IMR-90 (cell line): ENCODE measurements at regions not wholly inside any gene's neighbourhood (a gene's known extent, or its start where the extent isn't known, plus 50 kb on each side); places are given as distances from the start of the nearest gene placed in this dataset.

ENCODE experiments used
- ATAC-seq: fragments of 200-7000 bp; cut with Tn5 transposase; 2 replicates; pipeline ENCODE4 v1.9.1; 2020; ENCODE audit warnings: low read depth, mild to moderate bottlenecking, moderate library complexity
- BruUV-seq: library from RNA; stranded (reverse); fragments of 400-500 nt; replicated peaks from 2 replicates; lab custom pipeline; 2021; lab: Mats Ljungman, UMichigan
- CTCF ChIA-PET: fragments of 300-600 bp; formaldehyde crosslinking; extraction: SDS; loops from one replicate; lab custom pipeline; 2021; ENCODE audit warnings: antibody characterized with exemption; lab: Yijun Ruan, JAX
- POLR2A ChIA-PET: fragments of 300-600 bp; sonication (Branson Sonifier 250); formaldehyde crosslinking; loops from one replicate; lab custom pipeline; 2022; ENCODE audit warnings: antibody characterized with exemption; ENCODE audit not compliant: unreplicated experiment; lab: Charles Lee
- DNase-seq: peaks from one replicate; pipeline ENCODE4 v3.0.0; 2013
- H2AFZ ChIP-seq: replicated peaks from 2 replicates; pipeline ENCODE3; 2013; ENCODE audit warnings: low read length, mild to moderate bottlenecking; ENCODE audit not compliant: poor library complexity
- H2AK5ac ChIP-seq: 2 replicates; pipeline ENCODE4 v1.6.1; 2013; ENCODE audit warnings: low read depth, low read length, inconsistent platforms
- H2AK9ac ChIP-seq: replicated peaks from 2 replicates; pipeline ENCODE3; 2013; ENCODE audit warnings: mild to moderate bottlenecking, low read depth, low read length, moderate library complexity; ENCODE audit not compliant: poor library complexity
- H2BK120ac ChIP-seq: 2 replicates; pipeline ENCODE4 v1.6.1; 2013; ENCODE audit warnings: low read depth, low read length, inconsistent platforms
- H2BK15ac ChIP-seq: 3 replicates; pipeline ENCODE4 v1.6.1; 2013; ENCODE audit warnings: low read depth, low read length, inconsistent platforms
- H2BK20ac ChIP-seq: 2 replicates; pipeline ENCODE4 v1.6.1; 2013; ENCODE audit warnings: low read depth, mild to moderate bottlenecking, inconsistent platforms, low read length, moderate library complexity
- H2BK5ac ChIP-seq: 2 replicates; pipeline ENCODE4 v1.6.1; 2013; ENCODE audit warnings: mild to moderate bottlenecking, low read depth, low read length, inconsistent platforms; ENCODE audit not compliant: poor library complexity, severe bottlenecking
- H3K14ac ChIP-seq: replicated peaks from 2 replicates; pipeline ENCODE4 v1.6.1; 2013; ENCODE audit warnings: low read depth, low read length, inconsistent platforms
- H3K18ac ChIP-seq: 2 replicates; pipeline ENCODE4 v1.6.1; 2013; ENCODE audit warnings: low read depth, low read length, control low read depth
- H3K23ac ChIP-seq: 2 replicates; pipeline ENCODE4 v1.6.1; 2013; ENCODE audit warnings: low read depth, low read length, inconsistent platforms
- H3K27ac ChIP-seq: 2 replicates; pipeline ENCODE4 v1.5.1; 2013; ENCODE audit warnings: mild to moderate bottlenecking, control low read depth, low read length; ENCODE audit not compliant: insufficient read depth
- H3K27me3 ChIP-seq: 2 replicates; pipeline ENCODE4 v1.6.1; 2013; ENCODE audit warnings: low read length; ENCODE audit not compliant: control insufficient read depth, insufficient read depth
- H3K36me3 ChIP-seq: 2 replicates; pipeline ENCODE4 v1.6.1; 2013; ENCODE audit warnings: low read length, mixed read lengths; ENCODE audit not compliant: control insufficient read depth, insufficient read depth
- H3K4ac ChIP-seq: 2 replicates; pipeline ENCODE4 v1.6.1; 2013; ENCODE audit warnings: low read depth, low read length, inconsistent platforms
- H3K4me1 ChIP-seq: 2 replicates; pipeline ENCODE4 v1.6.1; 2013; ENCODE audit warnings: low read length, mixed read lengths; ENCODE audit not compliant: control insufficient read depth, insufficient read depth
- H3K4me2 ChIP-seq: 2 replicates; pipeline ENCODE4 v1.6.1; 2013; ENCODE audit warnings: low read depth, mild to moderate bottlenecking, control low read depth, low read length, moderate library complexity
- H3K4me3 ChIP-seq: 2 replicates; pipeline ENCODE4 v1.5.1; 2013; ENCODE audit warnings: low read depth, mild to moderate bottlenecking, control low read depth, low read length, moderate library complexity; ENCODE audit not compliant: insufficient read depth
- H3K56ac ChIP-seq: 2 replicates; pipeline ENCODE4 v1.6.1; 2013; ENCODE audit warnings: low read length, inconsistent platforms; ENCODE audit not compliant: insufficient read depth; ENCODE audit errors: extremely low read depth
- H3K79me1 ChIP-seq, 2 experiments: 2 replicates each; pipeline ENCODE4 v1.6.1; 2013; ENCODE audit warnings: low read length in 2 of 2, inconsistent platforms in 1 of 2, low read depth in 1 of 2
- H3K9ac ChIP-seq: 2 replicates; pipeline ENCODE4 v1.6.1; 2013; ENCODE audit warnings: low read depth, low read length, control low read depth
- H3K9me1 ChIP-seq: 2 replicates; pipeline ENCODE4 v1.6.1; 2013; ENCODE audit warnings: low read length, inconsistent platforms; ENCODE audit not compliant: insufficient read depth
- H3K9me3 ChIP-seq: 2 replicates; pipeline ENCODE4 v1.6.1; 2013; ENCODE audit warnings: low read length; ENCODE audit not compliant: control insufficient read depth, insufficient read depth
- H4K20me1 ChIP-seq: 2 replicates; pipeline ENCODE4 v1.6.1; 2013; ENCODE audit warnings: low read length, inconsistent platforms; ENCODE audit not compliant: insufficient read depth
- H4K5ac ChIP-seq: 2 replicates; pipeline ENCODE4 v1.6.1; 2013; ENCODE audit warnings: mild to moderate bottlenecking, low read depth, low read length, control low read depth
- H4K8ac ChIP-seq, 2 experiments: 2 replicates each; pipeline ENCODE4 v1.6.1; 2013; ENCODE audit warnings: low read depth in 2 of 2, low read length in 2 of 2, control low read depth in 1 of 2, inconsistent platforms in 1 of 2
- H4K91ac ChIP-seq: 2 replicates; pipeline ENCODE4 v1.6.1; 2013; ENCODE audit warnings: low read depth, low read length, inconsistent platforms; ENCODE audit not compliant: insufficient read depth
- BHLHE40 ChIP-seq: fragments of 150-350 bp; IDR thresholded peaks from 2 replicates; pipeline ENCODE4 v1.6.1; 2016; ENCODE audit warnings: mild to moderate bottlenecking, low read depth, low read length
- CEBPB ChIP-seq: IDR thresholded peaks from 2 replicates; pipeline ENCODE4 v1.6.1; 2012; ENCODE audit warnings: low read depth, low read length, improper control_type of control experiment
- MAFK ChIP-seq: IDR thresholded peaks from 2 replicates; pipeline ENCODE4 v1.6.1; 2012; ENCODE audit warnings: low read depth, low read length, improper control_type of control experiment
- RFX5 ChIP-seq: IDR thresholded peaks from 2 replicates; pipeline ENCODE4 v1.8.0; 2012; ENCODE audit warnings: low read depth, mild to moderate bottlenecking, low read length, moderate library complexity
- SMC3 ChIP-seq: fragments of 150-350 bp; IDR thresholded peaks from 2 replicates; pipeline ENCODE4 v1.6.1; 2016; ENCODE audit warnings: low read depth, mild to moderate bottlenecking, antibody characterized with exemption, low read length, moderate library complexity
- WGBS, 2 experiments: methylation state at CpG; one replicate each; pipeline versions ENCODE4 v1.1.5 to v1.1.7; 2013; ENCODE audit warnings: missing lambda C conversion rate in 2 of 2; ENCODE audit not compliant: insufficient read length in 1 of 2; ENCODE audit errors: extremely low coverage in 2 of 2; 5-methylcytosine and 5-hydroxymethylcytosine counted together
- dilution Hi-C: fragments of 300-500 bp; cut with HindIII; formaldehyde crosslinking; loops from one replicate; pipeline ENCODE4 v1.14.3; 2018; ENCODE audit warnings: low sequenced_read_pairs; ENCODE audit not compliant: unreplicated experiment
- in situ Hi-C: fragments of 300-500 bp; cut with MboI; formaldehyde crosslinking; loops from 3 replicates; pipeline ENCODE4 v1.14.3; 2019; ENCODE audit warnings: low sequenced_read_pairs, inconsistent platforms, mixed read lengths
- intact Hi-C: fragments of 100-400 bp; cut with micrococcal nuclease; formaldehyde crosslinking; loops from 2 replicates; pipeline ENCODE4 v1.10.0; 2022
- TF ChIP-seq, protein P1 (sequence below): conservative IDR thresholded peaks from 2 replicates; pipeline ENCODE4 v1.5.1; 2012; ENCODE audit warnings: mild to moderate bottlenecking, low read depth, low read length, improper control_type of control experiment

DNA sequence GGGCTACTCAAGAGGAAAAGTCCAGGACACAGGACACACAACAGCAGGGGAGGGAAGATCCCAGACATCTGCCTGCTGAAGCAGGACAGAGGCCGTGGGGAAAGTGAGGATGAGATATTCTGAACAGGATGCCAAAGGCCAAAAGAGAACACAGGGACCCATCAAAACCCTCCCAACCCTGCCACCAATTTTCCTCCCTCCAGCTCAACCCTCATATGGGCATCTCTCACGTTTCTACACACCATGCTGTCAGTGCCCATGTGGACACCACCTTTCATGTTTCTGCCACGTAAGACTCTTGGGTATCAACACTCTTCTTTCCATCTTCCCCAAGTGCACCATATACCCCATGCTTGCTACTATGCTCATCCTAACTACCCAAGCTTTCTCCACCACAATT is 97.6 kb downstream of the RNASEH2B start:
- ChIA-PET POLR2A (no interaction called here), CTCF (no interaction called here)
- Histone ChIP-seq H3K79me1 (no peaks in the 10 kb centered on the region), H3K4me2 (no peak overlapping the region), H3K23ac (no peak overlapping the region), H3K36me3 (no peaks in the 10 kb centered on the region), H4K8ac (no peak overlapping the region), H3K9ac (no peak overlapping the region), H3K56ac (no peak overlapping the region), H4K91ac (no peak overlapping the region), H3K14ac (no peak overlapping the region), H3K27me3 (peaks cover 25% of the 10 kb centered on the region), H3K9me1 (no peaks in the 10 kb centered on the region), H2AK5ac (no peak overlapping the region), H4K20me1 (no peaks in the 10 kb centered on the region), H2BK15ac (no peak overlapping the region), H3K4me1 (no peaks in the 10 kb centered on the region), H2BK120ac (no peak overlapping the region), H3K27ac (no peak overlapping the region), H3K9me3 (no peaks in the 10 kb centered on the region), H4K5ac (no peak overlapping the region), H2AFZ (no peak overlapping the region), H3K18ac (no peak overlapping the region), H3K4me3 (no peak overlapping the region), H2AK9ac (no peak overlapping the region), H2BK20ac (no peak overlapping the region), H2BK5ac (no peak overlapping the region), H3K4ac (no peak overlapping the region)
- WGBS, 2 experiments, result no CpG with 5 or more reads among the region's 3 CpGs
- DNase-seq, result no peak
- dilution Hi-C loops, result no loop called here
- no peak for TF ChIP-seq RFX5
- TF ChIP-seq BHLHE40, result no peak
- TF ChIP-seq CEBPB, result no peak
- TF ChIP-seq SMC3, result no peak
- no peak for TF ChIP-seq MAFK
- TF ChIP-seq, protein P1, sequence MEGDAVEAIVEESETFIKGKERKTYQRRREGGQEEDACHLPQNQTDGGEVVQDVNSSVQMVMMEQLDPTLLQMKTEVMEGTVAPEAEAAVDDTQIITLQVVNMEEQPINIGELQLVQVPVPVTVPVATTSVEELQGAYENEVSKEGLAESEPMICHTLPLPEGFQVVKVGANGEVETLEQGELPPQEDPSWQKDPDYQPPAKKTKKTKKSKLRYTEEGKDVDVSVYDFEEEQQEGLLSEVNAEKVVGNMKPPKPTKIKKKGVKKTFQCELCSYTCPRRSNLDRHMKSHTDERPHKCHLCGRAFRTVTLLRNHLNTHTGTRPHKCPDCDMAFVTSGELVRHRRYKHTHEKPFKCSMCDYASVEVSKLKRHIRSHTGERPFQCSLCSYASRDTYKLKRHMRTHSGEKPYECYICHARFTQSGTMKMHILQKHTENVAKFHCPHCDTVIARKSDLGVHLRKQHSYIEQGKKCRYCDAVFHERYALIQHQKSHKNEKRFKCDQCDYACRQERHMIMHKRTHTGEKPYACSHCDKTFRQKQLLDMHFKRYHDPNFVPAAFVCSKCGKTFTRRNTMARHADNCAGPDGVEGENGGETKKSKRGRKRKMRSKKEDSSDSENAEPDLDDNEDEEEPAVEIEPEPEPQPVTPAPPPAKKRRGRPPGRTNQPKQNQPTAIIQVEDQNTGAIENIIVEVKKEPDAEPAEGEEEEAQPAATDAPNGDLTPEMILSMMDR, result no peak
- ATAC-seq, result no peak
- intact Hi-C loops, result no loop called here
- no TSS peak for BruUV-seq
- in situ Hi-C loops, result no loop called here
